Tibial artery (tissue), 4 donors: ENCODE measurements at regions not wholly inside any gene's neighbourhood (a gene's known extent, or its start where the extent isn't known, plus 50 kb on each side); places are given as distances from the start of the nearest gene placed in this dataset.

Experiments used
- DNase-seq, 2 donors: peaks; one replicate each; pipeline ENCODE4 v3.0.0-alpha.2; 2019
- H3K27ac ChIP-seq, 2 donors: fragments of 200-600 bp; sonication (generic) in 1 of 2; 1 replicate in 1 of 2; 2 replicates in 1 of 2; pipeline ENCODE4 v1.5.1; 2018 to 2019; ENCODE audit warnings: mild to moderate bottlenecking in 1 of 2
- H3K27me3 ChIP-seq, 2 donors: fragments of 200-600 bp; sonication (generic) in 1 of 2; one replicate each; pipeline versions ENCODE4 v1.5.1 to v1.6.0; 2016 to 2019
- H3K36me3 ChIP-seq, 3 donors: fragments of 200-600 bp; sonication (generic) in 2 of 3; one replicate each; pipeline ENCODE4 v1.5.1; 2016 to 2019; ENCODE audit warnings: mild to moderate bottlenecking in 2 of 3
- H3K4me1 ChIP-seq, 4 donors: fragments of 200-600 bp; sonication (generic) in 2 of 4; 1 replicate in 3 of 4; 2 replicates in 1 of 4; pipeline ENCODE4 v1.5.1; 2016 to 2019
- H3K4me3 ChIP-seq, 2 donors: fragments of 200-600 bp; sonication (generic) in 1 of 2; 1 replicate in 1 of 2; 2 replicates in 1 of 2; pipeline ENCODE4 v1.5.1; 2018 to 2019; ENCODE audit warnings: mild to moderate bottlenecking in 2 of 2
- H3K9me3 ChIP-seq, 3 donors: fragments of 200-600 bp; sonication (generic) in 1 of 3; one replicate each; pipeline ENCODE4 v1.5.1; 2016 to 2019
- intact Hi-C: fragments of 100-400 bp; cut with DNase I; formaldehyde crosslinking; loops from one replicate; pipeline ENCODE4 v1.15.0; 2023; ENCODE audit warnings: low total_unique reads
- TF ChIP-seq, protein P1 (sequence below), 2 experiments: fragments of 200-600 bp in 1 of 2; fragments of 450-650 bp in 1 of 2; IDR thresholded peaks; one replicate each; pipeline ENCODE4 v1.5.1; 2017 to 2019; ENCODE audit warnings: antibody characterized with exemption in 2 of 2, mild to moderate bottlenecking in 1 of 2, moderate library complexity in 1 of 2

DNA sequence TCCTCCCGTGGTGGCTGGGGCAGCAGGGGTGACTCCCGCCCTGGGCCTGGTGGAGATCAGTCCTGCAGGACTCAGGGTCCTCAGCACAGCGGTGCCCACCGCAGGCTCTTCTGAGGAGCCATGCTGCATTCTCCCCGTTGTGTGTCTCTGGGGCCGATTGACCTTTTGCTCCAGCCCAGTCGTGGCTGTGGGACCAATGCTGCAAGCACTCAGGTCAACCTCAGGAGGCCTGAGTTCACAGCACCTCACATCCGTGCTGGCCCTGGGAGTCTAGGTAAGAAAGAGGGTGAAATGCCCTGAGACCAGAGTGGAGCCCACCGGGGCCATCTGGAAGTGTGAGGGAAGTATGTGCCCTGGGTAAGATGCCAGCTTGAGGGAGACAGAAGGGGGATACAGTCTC is 316.1 kb upstream of the B3GAT1 start:
- intact Hi-C loops, result no loop called here
- no peak overlapping the region for H3K27ac ChIP-seq

DNA sequence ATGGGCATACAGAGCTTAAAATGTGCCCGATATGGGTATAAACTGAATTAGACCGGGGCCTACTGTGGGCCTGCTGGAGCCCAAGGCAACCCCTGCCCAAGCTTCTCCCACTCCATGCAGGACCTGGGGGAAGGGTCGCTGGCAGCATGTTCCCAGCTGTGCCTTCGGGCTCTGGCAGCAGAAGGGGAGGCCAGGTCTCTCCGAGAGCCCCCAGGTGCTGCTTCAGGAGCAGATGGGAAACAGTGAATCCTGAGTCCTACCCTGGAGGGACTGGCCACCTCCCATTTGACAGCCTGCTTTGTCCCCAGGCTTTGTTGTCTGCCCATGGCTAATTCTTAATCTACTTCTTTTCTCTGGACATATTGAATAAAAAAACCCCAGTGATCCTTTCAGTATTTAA is 315.6 kb upstream of the B3GAT1 start:
- TF ChIP-seq, protein P1, sequence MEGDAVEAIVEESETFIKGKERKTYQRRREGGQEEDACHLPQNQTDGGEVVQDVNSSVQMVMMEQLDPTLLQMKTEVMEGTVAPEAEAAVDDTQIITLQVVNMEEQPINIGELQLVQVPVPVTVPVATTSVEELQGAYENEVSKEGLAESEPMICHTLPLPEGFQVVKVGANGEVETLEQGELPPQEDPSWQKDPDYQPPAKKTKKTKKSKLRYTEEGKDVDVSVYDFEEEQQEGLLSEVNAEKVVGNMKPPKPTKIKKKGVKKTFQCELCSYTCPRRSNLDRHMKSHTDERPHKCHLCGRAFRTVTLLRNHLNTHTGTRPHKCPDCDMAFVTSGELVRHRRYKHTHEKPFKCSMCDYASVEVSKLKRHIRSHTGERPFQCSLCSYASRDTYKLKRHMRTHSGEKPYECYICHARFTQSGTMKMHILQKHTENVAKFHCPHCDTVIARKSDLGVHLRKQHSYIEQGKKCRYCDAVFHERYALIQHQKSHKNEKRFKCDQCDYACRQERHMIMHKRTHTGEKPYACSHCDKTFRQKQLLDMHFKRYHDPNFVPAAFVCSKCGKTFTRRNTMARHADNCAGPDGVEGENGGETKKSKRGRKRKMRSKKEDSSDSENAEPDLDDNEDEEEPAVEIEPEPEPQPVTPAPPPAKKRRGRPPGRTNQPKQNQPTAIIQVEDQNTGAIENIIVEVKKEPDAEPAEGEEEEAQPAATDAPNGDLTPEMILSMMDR (IDR thresholded peaks at IDR 0.05), result no peak
- Histone ChIP-seq H3K4me1 (no peaks in the 10 kb centered on the region), H3K27ac (no peak overlapping the region), H3K4me3 (no peak overlapping the region), H3K9me3 (no peaks in the 10 kb centered on the region), H3K36me3 (no peaks in the 10 kb centered on the region), H3K27me3 (peaks cover 0 to 16% of the 10 kb centered on the region in 2 donors)
- intact Hi-C loops, result no loop called here
- DNase-seq, result no peak

More for the DNA sequence above, 316.1 kb upstream of the B3GAT1 start:
- H3K4me3 ChIP-seq, result no peak overlapping the region
- no peak for DNase-seq
- peaks cover 0 to 16% of the 10 kb centered on the region in 2 donors for H3K27me3 ChIP-seq
- TF ChIP-seq, protein P1 (IDR thresholded peaks at IDR 0.05), result no peak
- H3K4me1 ChIP-seq, result no peaks in the 10 kb centered on the region
- H3K9me3 ChIP-seq, result no peaks in the 10 kb centered on the region
- H3K36me3 ChIP-seq, result no peaks in the 10 kb centered on the region

DNA sequence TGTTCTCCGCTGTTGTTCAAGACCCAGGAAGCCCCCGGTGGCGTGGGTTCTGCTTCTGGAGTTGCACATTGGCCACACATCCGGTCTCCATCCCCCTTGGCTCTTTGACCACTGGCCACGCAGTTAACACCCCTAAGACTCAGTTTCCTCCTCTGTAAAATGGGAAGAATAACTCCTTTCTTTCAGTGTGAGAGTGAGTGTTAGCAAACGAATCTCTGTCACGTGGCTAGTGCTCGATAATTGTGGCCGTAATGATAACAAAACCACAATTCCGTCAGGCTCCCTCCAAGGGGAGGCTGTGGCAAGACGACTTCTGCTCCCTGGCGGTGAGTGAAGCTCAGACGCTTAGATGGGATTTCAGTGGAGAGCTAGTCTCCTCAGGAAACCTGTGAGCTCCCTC is 315.2 kb upstream of the B3GAT1 start:
- Histone ChIP-seq H3K36me3 (no peaks in the 10 kb centered on the region), H3K9me3 (no peaks in the 10 kb centered on the region), H3K4me3 (no peak overlapping the region), H3K4me1 (no peaks in the 10 kb centered on the region), H3K27me3 (peaks cover 0 to 16% of the 10 kb centered on the region in 2 donors), H3K27ac (no peak overlapping the region)
- TF ChIP-seq, protein P1 (IDR thresholded peaks at IDR 0.05), result no peak
- intact Hi-C loops, result no loop called here
- no peak for DNase-seq

DNA sequence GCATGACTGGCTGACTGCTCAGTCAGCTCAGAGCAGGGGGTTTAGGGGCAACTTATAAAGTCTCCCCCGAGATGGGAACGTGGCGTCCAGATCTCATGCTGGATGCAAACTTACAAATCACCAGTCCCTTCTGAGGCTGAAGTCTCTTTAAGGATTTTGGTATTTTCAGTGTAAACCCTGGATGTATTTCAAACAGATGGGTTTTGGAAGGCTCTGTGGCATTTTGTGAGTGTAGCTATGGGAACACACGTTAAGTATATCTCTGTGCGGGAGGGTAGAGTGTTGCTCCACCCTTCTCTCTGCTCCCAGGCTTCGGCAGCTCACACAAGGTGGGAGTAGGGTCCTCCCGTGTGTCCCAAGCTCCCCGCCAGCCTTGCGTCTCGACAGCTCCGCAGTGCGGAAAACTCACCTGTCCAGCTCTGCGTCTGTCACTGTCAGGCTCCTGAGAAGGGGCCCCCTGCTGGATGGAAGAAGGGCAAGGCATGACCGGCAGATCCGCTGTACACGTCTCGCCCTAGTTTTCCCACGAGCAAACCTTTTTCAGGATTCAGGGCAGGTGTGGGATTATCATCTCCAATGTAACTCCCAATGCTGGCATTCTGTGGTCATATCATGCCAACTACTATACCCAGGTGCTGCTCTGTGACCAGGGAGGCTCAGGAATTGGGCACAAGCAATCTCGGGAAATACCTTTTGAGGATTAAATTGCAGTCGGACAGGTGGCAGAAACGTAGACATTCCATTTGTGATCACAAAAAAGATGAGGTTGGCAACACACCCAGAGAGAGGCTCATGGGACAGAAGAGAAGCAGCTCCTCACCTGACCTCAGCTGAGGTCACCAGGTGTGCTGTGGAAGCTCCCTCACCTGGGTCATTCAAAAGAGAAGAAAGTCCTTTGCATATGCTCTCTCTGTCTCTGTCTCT is 313.9 kb upstream of the B3GAT1 start:
- Histone ChIP-seq H3K4me3 (no peak overlapping the region), H3K27ac (no peak overlapping the region), H3K27me3 (peaks cover 0 to 16% of the 10 kb centered on the region in 2 donors), H3K9me3 (no peaks in the 10 kb centered on the region), H3K36me3 (no peaks in the 10 kb centered on the region), H3K4me1 (no peaks in the 10 kb centered on the region)
- TF ChIP-seq, protein P1 (IDR thresholded peaks at IDR 0.05), result no peak
- DNase-seq, result no peak
- intact Hi-C loops, result no loop called here

DNA sequence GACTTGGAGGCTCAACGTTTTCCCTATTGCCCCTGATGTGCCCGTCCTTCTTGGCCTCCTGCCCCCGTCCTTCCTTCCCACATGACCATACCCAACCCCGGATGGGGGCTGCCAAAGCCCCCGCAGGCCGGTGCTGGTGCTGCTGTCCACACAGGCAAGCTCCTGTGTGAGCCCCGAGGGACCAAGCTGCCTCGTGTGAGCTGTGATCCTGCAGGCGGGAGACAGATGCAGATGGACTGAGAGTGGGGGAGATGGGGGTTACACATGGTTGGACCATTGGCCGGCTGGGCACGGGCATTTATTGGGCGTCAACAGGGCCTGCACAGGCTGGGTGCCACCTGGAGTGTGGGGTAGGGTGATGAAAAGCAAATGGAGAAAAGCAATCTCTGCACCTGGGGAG is 313.2 kb upstream of the B3GAT1 start:
- Histone ChIP-seq H3K27me3 (peaks cover 0 to 16% of the 10 kb centered on the region in 2 donors), H3K27ac (no peak overlapping the region), H3K36me3 (no peaks in the 10 kb centered on the region), H3K9me3 (no peaks in the 10 kb centered on the region), H3K4me1 (no peaks in the 10 kb centered on the region), H3K4me3 (no peak overlapping the region)
- DNase-seq, result no peak
- intact Hi-C loops, result no loop called here
- TF ChIP-seq, protein P1 (IDR thresholded peaks at IDR 0.05), result no peak
